Type B pancreatic cell (in vitro differentiated cells): ENCODE measurements at regions not wholly inside any gene's neighbourhood (a gene's known extent, or its start where the extent isn't known, plus 50 kb on each side); places are given as distances from the start of the nearest gene placed in this dataset.

Experiments
- DNase-seq: peaks from one replicate; pipeline ENCODE4 v3.0.0; 2021; ENCODE audit warnings: mixed read lengths; ENCODE audit not compliant: unreplicated experiment; ENCODE audit errors: extremely low spot score
- H3K27ac Mint-ChIP-seq: 2 replicates; pipeline ENCODE4 v1.8.0; 2021; ENCODE audit warnings: mild to moderate bottlenecking, mixed read lengths
- H3K27me3 Mint-ChIP-seq: 2 replicates; pipeline ENCODE4 v1.8.0; 2021; ENCODE audit warnings: mixed read lengths
- H3K36me3 Mint-ChIP-seq: 2 replicates; pipeline ENCODE4 v1.8.0; 2021; ENCODE audit warnings: mixed read lengths
- H3K4me1 Mint-ChIP-seq: one replicate; pipeline ENCODE4 v1.8.0; 2021; ENCODE audit warnings: mixed read lengths; ENCODE audit not compliant: unreplicated experiment
- H3K4me3 Mint-ChIP-seq: 2 replicates; pipeline ENCODE4 v1.8.0; 2021; ENCODE audit warnings: mild to moderate bottlenecking, mixed read lengths
- H3K9me3 Mint-ChIP-seq: 2 replicates; pipeline ENCODE4 v1.8.0; 2021; ENCODE audit warnings: mixed read lengths
- CTCF ChIP-seq: fragments of 200-600 bp; sonication (generic); conservative IDR thresholded peaks from 2 replicates; pipeline ENCODE4 v1.5.0; 2021; ENCODE audit warnings: antibody characterized with exemption, mild to moderate bottlenecking

GRCh38 chr10:113316506-113316905 lies 236.3 kb upstream of the HABP2 start:
- Mint-ChIP-seq H3K27ac (no peak overlapping the region), H3K36me3 (no peaks in the 10 kb centered on the region), H3K9me3 (peaks cover 6% of the 10 kb centered on the region), H3K4me1 (no peaks in the 10 kb centered on the region), H3K4me3 (no peak overlapping the region), H3K27me3 (peaks cover 11% of the 10 kb centered on the region)
- DNase-seq, result no peak
- no peak for TF ChIP-seq CTCF

- DNase-seq, result no peak
- Mint-ChIP-seq H3K4me1 (no peaks in the 10 kb centered on the region), H3K36me3 (no peaks in the 10 kb centered on the region)
Observed at GRCh38 chr10:113317489-113317888, 235.4 kb upstream of the HABP2 start.

GRCh38 chr10:113319479-113319878 lies 233.4 kb upstream of the HABP2 start:
- Mint-ChIP-seq H3K9me3 (no peaks in the 10 kb centered on the region), H3K27me3 (peaks cover 11% of the 10 kb centered on the region), H3K27ac (no peak overlapping the region), H3K4me3 (no peak overlapping the region), H3K36me3 (no peaks in the 10 kb centered on the region), H3K4me1 (no peaks in the 10 kb centered on the region)
- DNase-seq, result no peak
- TF ChIP-seq CTCF, result no peak

More at GRCh38 chr10:113317489-113317888, 235.4 kb upstream of the HABP2 start:
- no peak overlapping the region for H3K27ac Mint-ChIP-seq
- no peak overlapping the region for H3K4me3 Mint-ChIP-seq
- TF ChIP-seq CTCF, result no peak
- H3K9me3 Mint-ChIP-seq, result peaks cover 6% of the 10 kb centered on the region
- peaks cover 11% of the 10 kb centered on the region for H3K27me3 Mint-ChIP-seq

GRCh38 chr10:113320211-113320610 lies 232.6 kb upstream of the HABP2 start:
- H3K27ac Mint-ChIP-seq, result no peak overlapping the region
- H3K4me3 Mint-ChIP-seq, result no peak overlapping the region
- TF ChIP-seq CTCF, result no peak
- no peak for DNase-seq
- no peaks in the 10 kb centered on the region for H3K9me3 Mint-ChIP-seq
- no peaks in the 10 kb centered on the region for H3K36me3 Mint-ChIP-seq
- no peaks in the 10 kb centered on the region for H3K4me1 Mint-ChIP-seq
- peaks cover 11% of the 10 kb centered on the region for H3K27me3 Mint-ChIP-seq

- peaks cover 11% of the 10 kb centered on the region for H3K27me3 Mint-ChIP-seq
- no peak for TF ChIP-seq CTCF
- no peaks in the 10 kb centered on the region for H3K4me1 Mint-ChIP-seq
- no peak overlapping the region for H3K4me3 Mint-ChIP-seq
- H3K9me3 Mint-ChIP-seq, result no peaks in the 10 kb centered on the region
- DNase-seq, result no peak
- no peak overlapping the region for H3K27ac Mint-ChIP-seq
- no peaks in the 10 kb centered on the region for H3K36me3 Mint-ChIP-seq
Observed at GRCh38 chr10:113320987-113321386, 231.9 kb upstream of the HABP2 start.

GRCh38 chr10:113322843-113323242 lies 230.0 kb upstream of the HABP2 start:
- no peak overlapping the region for H3K4me3 Mint-ChIP-seq
- no peak for TF ChIP-seq CTCF
- DNase-seq, result no peak
- peaks cover 4% of the 10 kb centered on the region for H3K4me1 Mint-ChIP-seq
- no peaks in the 10 kb centered on the region for H3K36me3 Mint-ChIP-seq
- H3K27me3 Mint-ChIP-seq, result peaks cover 8% of the 10 kb centered on the region
- H3K9me3 Mint-ChIP-seq, result no peaks in the 10 kb centered on the region
- no peak overlapping the region for H3K27ac Mint-ChIP-seq
